ENCODE measurements at regions not wholly inside any gene's neighbourhood (a gene's known extent, or its start where the extent isn't known, plus 50 kb on each side); places are given as distances from the start of the nearest gene placed in this dataset.

DNA sequence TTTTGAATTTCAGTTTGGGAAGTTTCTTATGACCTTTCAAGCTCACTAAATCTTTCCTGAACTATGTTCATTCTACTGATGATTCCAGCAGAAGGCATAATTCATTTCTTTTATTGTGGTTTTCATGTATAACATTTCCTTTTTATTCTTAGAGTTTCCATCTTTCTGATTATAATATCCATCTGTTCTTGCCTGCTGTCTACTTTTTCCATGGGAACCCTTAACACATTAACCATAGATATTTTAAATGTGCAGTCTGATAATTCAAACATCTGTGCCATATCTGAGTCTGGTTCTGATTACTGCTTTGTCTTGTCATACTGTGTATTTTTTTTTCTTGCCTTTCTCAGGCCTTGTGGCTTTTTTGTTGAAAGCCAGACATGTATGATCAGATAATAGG is 234.7 kb downstream of the COX7B2 start:
- Histone ChIP-seq H3K56ac (ENCODE audit: insufficient read length, low read depth, low read length) (no peak overlapping the region), H2BK20ac (ENCODE audit: low read depth, low read length, poor library complexity, severe bottlenecking) (no peak overlapping the region), H3K23ac (ENCODE audit: insufficient read length, low read depth, low read length) (no peak overlapping the region), H4K91ac (ENCODE audit: insufficient read length, low read depth, low read length) (no peak overlapping the region), H3K79me2 (ENCODE audit: insufficient read depth, low read length) (no peaks in the 10 kb centered on the region), H3K4me1 (ENCODE audit: insufficient read depth, low read length) (no peaks in the 10 kb centered on the region; the same call in 1 of the 2 replicates), H2AK5ac (ENCODE audit: insufficient read length, low read length) (no peak overlapping the region), H2BK5ac (ENCODE audit: insufficient read length, low read length) (no peak overlapping the region), H3K4ac (ENCODE audit: low read depth, low read length) (no peak overlapping the region), H2BK15ac (ENCODE audit: low read depth, low read length) (no peak overlapping the region), H4K5ac (ENCODE audit: insufficient read length, low read depth, low read length) (no peak overlapping the region), H2BK120ac (ENCODE audit: low read depth, low read length, poor library complexity, severe bottlenecking) (no peak overlapping the region), H3K14ac (ENCODE audit: insufficient read depth, low read length) (no peak overlapping the region), H2BK12ac (ENCODE audit: insufficient read length, low read depth, low read length) (no peak overlapping the region), H3K79me1 (ENCODE audit: insufficient read depth, low read depth, low read length, poor library complexity, severe bottlenecking) (no peaks in the 10 kb centered on the region), H4K20me1 (ENCODE audit: control insufficient read depth, insufficient read depth, insufficient read length) (no peaks in the 10 kb centered on the region), H2AFZ (ENCODE audit: low read length) (no peak overlapping the region), H3K9ac (ENCODE audit: extremely low read depth, insufficient read length, low read length) (no peak overlapping the region), H3K23me2 (ENCODE audit: insufficient read length, low read depth, low read length, poor library complexity, severe bottlenecking) (no peaks in the 10 kb centered on the region), H3K9me3 (ENCODE audit: control insufficient read depth, low read depth, low read length) (no peaks in the 10 kb centered on the region), H3K18ac (ENCODE audit: insufficient read length, low read depth, low read length) (no peak overlapping the region), H3K27me3 (ENCODE audit: insufficient read depth, low read length) (no peaks in the 10 kb centered on the region), H3K4me2 (ENCODE audit: insufficient read depth, insufficient read length, low read length) (no peak overlapping the region), H4K8ac (replicated peaks; ENCODE audit: insufficient read length, low read depth, low read length) (no peak overlapping the region), H3K27ac (ENCODE audit: insufficient read length, low read depth, low read length) (no peak overlapping the region), H3T11ph (ENCODE audit: low read length) (no peak overlapping the region)
- TF ChIP-seq, protein P1, sequence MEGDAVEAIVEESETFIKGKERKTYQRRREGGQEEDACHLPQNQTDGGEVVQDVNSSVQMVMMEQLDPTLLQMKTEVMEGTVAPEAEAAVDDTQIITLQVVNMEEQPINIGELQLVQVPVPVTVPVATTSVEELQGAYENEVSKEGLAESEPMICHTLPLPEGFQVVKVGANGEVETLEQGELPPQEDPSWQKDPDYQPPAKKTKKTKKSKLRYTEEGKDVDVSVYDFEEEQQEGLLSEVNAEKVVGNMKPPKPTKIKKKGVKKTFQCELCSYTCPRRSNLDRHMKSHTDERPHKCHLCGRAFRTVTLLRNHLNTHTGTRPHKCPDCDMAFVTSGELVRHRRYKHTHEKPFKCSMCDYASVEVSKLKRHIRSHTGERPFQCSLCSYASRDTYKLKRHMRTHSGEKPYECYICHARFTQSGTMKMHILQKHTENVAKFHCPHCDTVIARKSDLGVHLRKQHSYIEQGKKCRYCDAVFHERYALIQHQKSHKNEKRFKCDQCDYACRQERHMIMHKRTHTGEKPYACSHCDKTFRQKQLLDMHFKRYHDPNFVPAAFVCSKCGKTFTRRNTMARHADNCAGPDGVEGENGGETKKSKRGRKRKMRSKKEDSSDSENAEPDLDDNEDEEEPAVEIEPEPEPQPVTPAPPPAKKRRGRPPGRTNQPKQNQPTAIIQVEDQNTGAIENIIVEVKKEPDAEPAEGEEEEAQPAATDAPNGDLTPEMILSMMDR (conservative IDR thresholded peaks at IDR 0.05) = no peak
- Mint-ChIP-seq H3K36me3 (ENCODE audit: insufficient read depth in 1 of 3, low read depth in 3 of 3) (peaks cover 0 to 4% (median 0%) of the 10 kb centered on the region in 3 experiments; a peak in 2 of 7 replicates), H3K9me3 (peaks cover 6% of the 10 kb centered on the region in 2 experiments; a peak in 4 of 5 replicates), H3K27me3 (ENCODE audit: low read depth) (no peaks in the 10 kb centered on the region), H3K4me3 (no peak overlapping the region), H3K4me1 (no peaks in the 10 kb centered on the region), H3K27ac (no peak overlapping the region)
- DNase-seq = no peak
